ENCODE measurements at regions not wholly inside any gene's neighbourhood (a gene's known extent, or its start where the extent isn't known, plus 50 kb on each side); places are given as distances from the start of the nearest gene placed in this dataset.

- TF ChIP-seq MBD1 (CRISPR knock-in tag; IDR thresholded peaks at IDR 0.05) = no peak
- TF ChIP-seq, protein P1, sequence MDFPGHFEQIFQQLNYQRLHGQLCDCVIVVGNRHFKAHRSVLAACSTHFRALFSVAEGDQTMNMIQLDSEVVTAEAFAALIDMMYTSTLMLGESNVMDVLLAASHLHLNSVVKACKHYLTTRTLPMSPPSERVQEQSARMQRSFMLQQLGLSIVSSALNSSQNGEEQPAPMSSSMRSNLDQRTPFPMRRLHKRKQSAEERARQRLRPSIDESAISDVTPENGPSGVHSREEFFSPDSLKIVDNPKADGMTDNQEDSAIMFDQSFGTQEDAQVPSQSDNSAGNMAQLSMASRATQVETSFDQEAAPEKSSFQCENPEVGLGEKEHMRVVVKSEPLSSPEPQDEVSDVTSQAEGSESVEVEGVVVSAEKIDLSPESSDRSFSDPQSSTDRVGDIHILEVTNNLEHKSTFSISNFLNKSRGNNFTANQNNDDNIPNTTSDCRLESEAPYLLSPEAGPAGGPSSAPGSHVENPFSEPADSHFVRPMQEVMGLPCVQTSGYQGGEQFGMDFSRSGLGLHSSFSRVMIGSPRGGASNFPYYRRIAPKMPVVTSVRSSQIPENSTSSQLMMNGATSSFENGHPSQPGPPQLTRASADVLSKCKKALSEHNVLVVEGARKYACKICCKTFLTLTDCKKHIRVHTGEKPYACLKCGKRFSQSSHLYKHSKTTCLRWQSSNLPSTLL (IDR thresholded peaks at IDR 0.05) = no peak
- TF ChIP-seq TFE3 (CRISPR knock-in tag; IDR thresholded peaks at IDR 0.05) = no peak
- peak; percentile 47 for TF ChIP-seq EGR1 (conservative IDR thresholded peaks at IDR 0.05)
- TF ChIP-seq, protein P2, sequence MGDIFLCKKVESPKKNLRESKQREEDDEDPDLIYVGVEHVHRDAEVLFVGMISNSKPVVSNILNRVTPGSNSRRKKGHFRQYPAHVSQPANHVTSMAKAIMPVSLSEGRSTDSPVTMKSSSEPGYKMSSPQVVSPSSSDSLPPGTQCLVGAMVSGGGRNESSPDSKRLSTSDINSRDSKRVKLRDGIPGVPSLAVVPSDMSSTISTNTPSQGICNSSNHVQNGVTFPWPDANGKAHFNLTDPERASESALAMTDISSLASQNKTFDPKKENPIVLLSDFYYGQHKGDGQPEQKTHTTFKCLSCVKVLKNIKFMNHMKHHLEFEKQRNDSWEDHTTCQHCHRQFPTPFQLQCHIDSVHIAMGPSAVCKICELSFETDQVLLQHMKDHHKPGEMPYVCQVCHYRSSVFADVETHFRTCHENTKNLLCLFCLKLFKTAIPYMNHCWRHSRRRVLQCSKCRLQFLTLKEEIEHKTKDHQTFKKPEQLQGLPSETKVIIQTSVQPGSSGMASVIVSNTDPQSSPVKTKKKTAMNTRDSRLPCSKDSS (IDR thresholded peaks at IDR 0.05; ENCODE audit: low read depth, partially characterized antibody) = peak; percentile 27
- no peak for TF ChIP-seq SP2 (IDR thresholded peaks at IDR 0.05; ENCODE audit: extremely low read depth, low read depth, low read length, poor library complexity, severe bottlenecking)
These were observed 112.4 kb downstream of the NUFIP1 start (continued) for GRCh38 chr13:44876782-44877324.
